ENCODE measurements at regions not wholly inside any gene's neighbourhood (a gene's known extent, or its start where the extent isn't known, plus 50 kb on each side); places are given as distances from the start of the nearest gene placed in this dataset.

GRCh38 chr3:22007368-22007767 lies 256.4 kb upstream of the ZNF385D start (continued):
- no peak for TF ChIP-seq ERG (CRISPR knock-in tag; IDR thresholded peaks at IDR 0.05)
- TF ChIP-seq OVOL2 (CRISPR knock-in tag; IDR thresholded peaks at IDR 0.05; ENCODE audit: borderline replicate concordance) = no peak
- TF ChIP-seq NR2C2 (CRISPR knock-in tag; IDR thresholded peaks at IDR 0.05) = no peak

GRCh38 chr3:22010997-22011396 lies 260.0 kb upstream of the ZNF385D start:
- ChIA-PET CTCF (no interaction called here), POLR2A (interaction anchor here (0.7 kb wide), 1 partner anchor 145 kb away, joined by 3 read pairs; no protein-coding TSS in a partner anchor)
- DNase-seq (ENCODE audit: low spot score) (no peak), ATAC-seq (no peak)
- H3K27me3 Mint-ChIP-seq (ENCODE audit: low read depth) = no peaks in the 10 kb centered on the region
- H3K4me1 Mint-ChIP-seq = 0 out of 2 replicates have a peak, but pooled peaks cover 2% of the 10 kb centered on the region
- no peak overlapping the region for H3K4me3 Mint-ChIP-seq
- H3K27ac Mint-ChIP-seq = no peak overlapping the region
- H3K9me3 Mint-ChIP-seq = no peaks in the 10 kb centered on the region
- TF ChIP-seq MAX (CRISPR knock-in tag; IDR thresholded peaks at IDR 0.05) (no peak), SMAD3 (CRISPR knock-in tag; IDR thresholded peaks at IDR 0.05; ENCODE audit: borderline replicate concordance) (no peak), ATF1 (CRISPR knock-in tag; IDR thresholded peaks at IDR 0.05) (no peak), PRRX2 (CRISPR knock-in tag; IDR thresholded peaks at IDR 0.05) (no peak), ZBTB21 (CRISPR knock-in tag; IDR thresholded peaks at IDR 0.05; ENCODE audit: borderline replicate concordance) (no peak), ZNF671 (CRISPR knock-in tag; IDR thresholded peaks at IDR 0.05) (no peak), JAZF1 (CRISPR knock-in tag; IDR thresholded peaks at IDR 0.05) (no peak), ATF2 (CRISPR knock-in tag; IDR thresholded peaks at IDR 0.05; ENCODE audit: borderline replicate concordance, low read depth) (no peak), ZSCAN18 (CRISPR knock-in tag; IDR thresholded peaks at IDR 0.05) (no peak), ELF4 (CRISPR knock-in tag; IDR thresholded peaks at IDR 0.05; ENCODE audit: low read depth) (no peak), ETV6 (CRISPR knock-in tag; IDR thresholded peaks at IDR 0.05) (no peak), ZBTB43 (CRISPR knock-in tag; IDR thresholded peaks at IDR 0.05) (no peak), CREB1 (CRISPR knock-in tag; IDR thresholded peaks at IDR 0.05) (no peak), USF2 (CRISPR knock-in tag; IDR thresholded peaks at IDR 0.05) (no peak), ATF3 (CRISPR knock-in tag; conservative IDR thresholded peaks at IDR 0.05) (no peak), NFE2L1 (CRISPR knock-in tag; IDR thresholded peaks at IDR 0.05) (no peak), ESRRA (CRISPR knock-in tag; IDR thresholded peaks at IDR 0.05; ENCODE audit: borderline replicate concordance) (no peak), ZNF416 (CRISPR knock-in tag; IDR thresholded peaks at IDR 0.05) (no peak), AFF4 (CRISPR knock-in tag; IDR thresholded peaks at IDR 0.05; ENCODE audit: borderline replicate concordance) (no peak), JUN (CRISPR knock-in tag; IDR thresholded peaks at IDR 0.05) (no peak)
- H3K36me3 Mint-ChIP-seq = no peaks in the 10 kb centered on the region

Data from WTC11 (cell line).